HG02884 (cell line): ENCODE measurements at regions not wholly inside any gene's neighbourhood (a gene's known extent, or its start where the extent isn't known, plus 50 kb on each side); places are given as distances from the start of the nearest gene placed in this dataset.
A peak's percentile ranks its signal among the peaks of the same experiment; 100 is the strongest.

Experiments
- ATAC-seq: cut with Tn5 transposase; IDR thresholded peaks from one replicate; pipeline ENCODE4 v1.9.1; 2021; ENCODE audit warnings: mild to moderate bottlenecking, moderate library complexity; ENCODE audit not compliant: unreplicated experiment

DNA sequence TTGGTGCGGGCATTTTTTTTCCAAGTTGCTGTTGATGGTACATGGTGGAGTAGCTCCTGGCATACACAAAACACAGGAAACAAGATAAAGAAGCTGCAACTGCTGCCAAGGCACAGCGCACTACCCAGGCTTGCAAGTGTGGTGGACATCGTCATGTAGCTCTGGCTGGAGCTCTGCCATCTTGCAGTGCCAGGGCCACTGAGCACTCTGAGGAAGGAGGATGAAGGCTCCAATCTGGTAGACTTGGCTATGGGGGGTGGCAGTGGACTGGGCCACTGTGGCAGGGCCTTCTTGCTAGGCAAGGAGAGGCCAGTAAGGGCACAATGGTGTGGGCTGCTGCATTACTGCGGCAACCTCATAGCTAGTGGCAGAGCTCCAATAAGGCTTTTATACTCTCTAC, 263.5 kb downstream of the CENPW start:
- ATAC-seq, result no peak

DNA sequence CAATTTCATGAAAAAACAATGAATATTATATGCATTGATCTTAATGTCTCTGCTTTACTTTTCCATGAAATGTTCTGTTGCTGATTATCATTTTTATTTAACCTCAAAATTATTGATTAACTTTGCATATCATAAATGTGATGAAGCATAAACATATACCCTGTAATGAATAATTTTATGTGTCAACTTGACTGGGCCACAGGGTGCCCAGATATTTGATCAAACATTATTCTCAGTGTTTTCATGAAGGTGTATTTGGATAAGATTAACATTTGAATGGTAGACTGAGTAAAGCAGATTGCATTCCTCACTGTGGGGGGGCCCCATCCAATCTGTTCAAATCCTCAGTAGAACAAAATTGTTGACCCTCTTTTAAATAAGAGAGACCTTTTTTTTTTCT, 265.2 kb downstream of the CENPW start:
- no peak for ATAC-seq

DNA sequence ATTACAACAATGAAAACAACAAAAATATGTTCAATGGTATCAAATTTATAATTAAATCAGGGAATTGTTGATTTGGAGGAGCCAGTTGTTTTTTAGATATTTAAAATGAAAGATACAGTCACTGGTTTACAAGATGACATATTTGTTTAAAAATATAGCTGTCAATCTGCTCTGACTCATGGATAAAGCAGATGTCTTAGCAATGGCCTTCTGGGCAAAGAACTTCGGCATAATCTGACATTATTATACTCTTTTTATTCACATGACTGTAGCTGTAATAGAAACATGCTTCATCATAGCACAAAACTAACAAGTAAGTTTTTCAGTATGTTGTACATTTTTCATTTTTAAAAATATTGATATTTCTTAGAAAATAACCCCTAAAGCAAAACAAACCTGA, 267.4 kb downstream of the CENPW start:
- no peak for ATAC-seq

DNA sequence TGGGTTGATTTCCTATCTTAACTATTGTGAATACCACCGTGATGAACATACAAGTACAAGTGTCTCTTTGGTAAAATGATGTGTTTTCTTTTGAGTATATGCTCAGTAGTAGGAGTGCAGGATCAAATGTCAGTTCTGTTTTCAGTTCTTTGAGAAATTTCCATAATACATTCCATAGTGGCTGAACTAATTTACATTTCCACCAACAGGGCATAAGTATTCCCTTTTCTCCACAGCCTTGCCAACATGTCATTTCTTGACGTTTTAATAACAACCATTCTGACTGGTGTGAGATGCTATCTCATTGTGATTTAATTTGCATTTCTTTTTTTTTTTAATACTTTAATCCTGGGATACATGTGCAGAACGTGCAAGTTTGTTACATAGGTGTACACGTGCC, 268.8 kb downstream of the CENPW start:
- no peak for ATAC-seq

DNA sequence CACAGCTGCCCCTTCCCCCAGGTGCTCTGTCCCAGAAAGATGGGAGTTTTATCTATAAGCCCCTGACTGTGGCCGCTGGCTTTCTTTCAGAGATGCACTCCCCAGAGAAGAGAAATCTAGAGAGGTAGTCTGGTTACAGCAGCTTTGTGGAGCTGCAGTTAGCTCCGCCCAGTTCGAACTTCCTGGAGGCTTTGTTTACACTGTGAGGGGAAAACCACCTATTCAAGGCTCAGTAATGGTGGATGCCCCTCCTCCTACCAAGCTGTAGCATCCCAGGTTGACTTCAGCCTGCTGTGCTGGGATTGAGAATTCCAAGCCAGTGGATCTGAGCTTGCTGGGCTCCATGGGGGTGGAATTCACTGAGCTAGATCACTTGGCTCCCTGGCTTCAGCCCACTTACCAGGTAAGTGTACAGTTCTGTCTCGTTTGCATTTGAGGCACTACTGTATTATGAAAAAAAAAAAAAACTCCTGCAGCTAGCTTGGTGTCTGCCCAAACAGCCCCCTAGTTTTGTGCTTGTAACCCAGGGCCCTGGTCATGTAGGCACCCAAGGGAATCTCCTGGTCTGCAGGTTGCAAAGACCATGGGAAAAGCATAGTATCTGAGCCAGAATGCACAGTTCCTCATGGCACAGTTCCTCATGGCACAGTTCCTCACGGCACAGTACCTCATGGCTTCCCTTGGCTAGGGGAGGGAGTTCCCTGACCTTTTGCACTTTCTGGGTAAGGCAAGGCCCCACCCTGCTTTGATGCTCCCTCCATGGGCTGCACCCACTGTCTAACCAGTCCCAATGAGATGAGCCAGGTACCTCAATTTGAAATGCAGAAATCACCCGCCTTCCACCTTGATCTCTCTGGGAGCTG, 275.0 kb downstream of the CENPW start:
- ATAC-seq, result no peak

DNA sequence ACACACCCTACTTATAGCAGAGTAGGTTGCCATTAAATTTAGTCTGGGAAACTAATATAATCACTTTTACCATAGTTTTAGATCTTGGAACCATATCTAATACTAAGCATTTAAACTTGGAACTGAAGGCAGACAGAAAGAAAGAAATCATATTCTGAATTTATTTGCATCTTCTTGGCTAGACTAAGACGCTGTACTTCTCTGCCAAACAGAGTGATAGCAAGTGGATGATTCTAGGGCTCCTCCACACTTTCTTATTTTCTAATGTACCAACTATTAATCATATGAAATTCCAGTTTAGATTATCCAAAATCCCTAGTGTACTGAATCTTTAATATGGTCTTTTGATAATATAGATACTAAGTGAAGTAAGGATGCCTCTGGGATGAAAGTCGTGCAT, 277.0 kb downstream of the CENPW start:
- ATAC-seq, result no peak

DNA sequence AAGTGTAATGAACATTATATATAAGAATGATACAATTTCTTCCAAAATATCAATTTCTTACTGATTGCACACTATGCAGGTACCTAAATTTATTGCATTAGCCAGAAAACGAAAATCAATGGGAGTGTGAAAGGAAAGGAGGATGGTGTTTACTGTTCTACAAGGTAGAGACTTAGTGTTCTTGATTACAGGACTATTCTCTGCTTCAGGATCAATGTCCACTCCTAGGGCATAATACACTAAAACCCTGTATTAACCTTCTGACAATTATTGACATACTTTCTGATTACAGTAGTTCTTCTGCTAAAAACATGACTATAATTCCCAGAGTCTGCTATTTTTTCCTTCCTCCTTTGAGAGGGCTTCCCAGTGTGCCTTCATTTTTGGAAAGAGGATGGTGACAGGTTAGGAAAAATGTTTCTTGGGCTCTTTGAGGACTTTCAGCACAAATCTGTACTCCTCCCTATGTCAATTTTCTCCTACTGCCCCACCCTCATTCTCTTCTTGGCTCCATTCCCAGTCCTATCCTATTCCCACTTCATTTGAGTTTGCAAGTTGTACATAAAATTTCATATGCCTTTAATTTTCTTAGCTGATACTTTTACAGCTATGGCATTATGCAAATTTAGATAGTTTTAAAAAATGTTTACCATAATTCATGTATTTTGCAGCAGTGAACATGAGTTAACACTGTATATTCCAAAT, 278.9 kb downstream of the CENPW start:
- ATAC-seq, result no peak

DNA sequence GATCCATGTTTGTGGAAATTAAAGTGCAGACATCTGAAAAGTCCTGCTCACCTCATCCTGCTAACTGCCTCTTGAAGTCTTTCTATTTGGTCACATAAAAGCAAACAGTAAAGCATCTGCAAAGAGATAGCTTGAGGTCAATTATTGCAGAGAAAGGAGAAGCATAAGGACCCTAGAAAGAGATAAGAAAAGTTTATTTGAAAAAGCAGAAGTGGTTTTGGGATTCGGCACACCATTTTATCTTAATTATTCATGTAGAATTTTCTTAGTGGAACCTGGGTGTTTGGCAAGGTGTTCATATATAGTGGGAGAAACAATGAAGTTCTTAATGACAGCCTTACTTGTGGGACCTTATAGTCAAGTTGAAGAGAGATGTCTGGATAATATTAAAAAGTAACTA, 280.8 kb downstream of the CENPW start:
- ATAC-seq, result no peak

DNA sequence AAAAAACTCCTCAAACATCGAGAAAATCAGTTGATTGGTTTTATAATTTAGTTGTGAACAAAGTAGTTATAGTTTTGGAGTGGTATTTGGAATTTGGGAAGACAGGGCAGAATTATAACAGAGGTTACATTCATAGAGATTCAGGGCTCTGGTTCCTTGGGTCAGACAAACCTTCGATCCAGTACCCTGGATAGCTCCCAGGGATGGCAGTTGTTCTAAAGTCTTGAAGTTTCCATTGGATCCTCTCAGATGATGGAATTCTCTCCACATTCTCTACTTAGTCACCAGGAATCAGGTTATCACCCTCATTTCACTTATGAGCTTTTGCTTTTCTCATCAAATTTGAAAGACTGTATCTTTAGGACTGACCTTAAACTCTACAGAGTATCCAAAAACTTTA, 285.1 kb downstream of the CENPW start:
- ATAC-seq, result no peak

DNA sequence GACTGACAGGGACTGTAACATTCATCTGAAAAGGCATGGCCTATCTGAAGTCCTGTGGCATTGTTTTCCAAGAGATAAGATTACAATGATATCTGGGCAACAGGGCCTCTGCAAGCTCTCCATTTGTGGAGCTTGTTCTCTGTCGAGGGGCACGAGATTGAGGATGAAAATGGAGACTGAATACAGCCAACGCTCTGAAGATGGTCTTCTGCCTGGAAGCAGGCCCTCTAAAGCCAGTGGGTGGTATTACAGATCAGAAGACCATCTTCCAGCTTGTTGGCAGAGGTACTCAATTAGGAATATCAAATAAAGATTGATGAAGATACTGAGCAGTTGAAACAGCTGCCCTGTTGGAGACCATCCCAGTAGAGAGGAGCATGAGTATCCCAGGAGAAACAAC, 288.2 kb downstream of the CENPW start:
- ATAC-seq, result peak; percentile 65

DNA sequence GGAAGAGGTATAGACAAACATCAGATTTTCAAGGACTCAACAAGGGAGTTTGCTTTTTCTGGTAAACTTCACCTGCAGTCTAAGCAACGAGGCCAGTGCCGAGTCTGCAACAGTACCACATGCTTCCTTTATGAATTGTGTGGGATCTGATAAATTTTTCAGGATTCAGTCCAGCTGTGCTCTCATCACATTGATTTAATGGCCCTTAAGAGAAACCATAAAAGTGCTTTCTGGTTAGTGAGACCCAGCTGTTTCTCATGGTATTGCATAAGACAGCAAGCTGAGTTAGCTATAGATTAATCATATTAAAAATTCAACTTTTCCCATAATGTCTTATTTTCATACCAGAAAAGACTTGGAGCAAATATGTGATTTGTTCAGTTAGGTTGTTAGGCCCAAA, 291.4 kb downstream of the CENPW start:
- ATAC-seq, result no peak

DNA sequence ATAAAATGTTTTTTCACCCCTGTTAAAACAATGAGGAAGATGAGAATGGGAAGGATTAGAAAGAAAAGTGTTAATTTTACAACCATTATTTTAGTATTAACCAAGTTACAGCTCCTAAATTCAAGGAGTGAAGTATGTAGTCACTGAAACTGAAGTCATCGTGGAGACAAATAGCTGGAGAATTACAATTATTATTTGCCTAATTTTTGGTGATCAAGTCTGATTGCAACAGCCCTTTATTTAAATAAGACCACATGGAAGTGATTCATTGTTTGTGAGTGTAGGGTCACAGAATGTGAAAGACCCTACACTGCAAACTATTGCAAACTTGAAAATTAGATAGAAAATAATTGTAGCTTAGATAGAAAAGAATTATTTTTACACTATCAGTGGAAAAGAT, 292.4 kb downstream of the CENPW start:
- ATAC-seq, result no peak

DNA sequence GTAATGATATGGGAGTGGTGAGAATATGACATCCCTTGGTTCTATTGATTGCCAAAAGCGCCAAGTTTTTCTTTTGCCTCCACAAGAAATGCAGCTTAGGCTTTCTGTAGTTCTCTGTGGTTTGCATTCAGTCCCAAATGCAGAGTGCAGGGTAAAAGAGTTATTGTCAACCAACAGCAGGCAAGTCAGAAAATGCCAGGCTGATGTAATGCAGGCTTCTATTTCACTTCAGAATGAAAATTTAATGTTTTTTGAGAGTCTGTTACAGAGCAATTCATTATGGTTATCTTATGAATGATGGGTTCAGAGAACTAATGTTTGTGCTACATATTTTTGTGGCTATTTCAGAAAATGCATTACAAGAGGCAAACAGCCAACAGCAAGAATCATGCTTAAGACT, 293.5 kb downstream of the CENPW start:
- ATAC-seq, result no peak

DNA sequence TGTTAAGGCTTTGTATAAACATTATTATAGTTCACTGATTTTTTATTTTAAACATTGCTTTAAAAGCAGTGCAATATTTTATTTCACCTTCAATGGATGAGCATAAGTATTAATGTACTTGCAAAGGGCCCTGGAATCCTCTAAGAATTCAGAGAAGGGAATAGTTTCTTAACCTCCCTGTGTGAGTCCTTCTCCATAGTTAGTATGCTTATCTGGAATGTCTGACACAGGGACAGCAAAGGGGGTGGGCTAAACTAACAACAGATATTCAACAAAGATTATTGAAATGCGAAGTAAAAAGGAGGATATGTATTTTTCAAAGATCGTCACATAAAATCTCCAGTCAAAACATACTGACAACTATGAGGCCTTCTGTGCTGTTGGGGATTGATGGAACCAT, 300.4 kb downstream of the CENPW start:
- ATAC-seq, result no peak

DNA sequence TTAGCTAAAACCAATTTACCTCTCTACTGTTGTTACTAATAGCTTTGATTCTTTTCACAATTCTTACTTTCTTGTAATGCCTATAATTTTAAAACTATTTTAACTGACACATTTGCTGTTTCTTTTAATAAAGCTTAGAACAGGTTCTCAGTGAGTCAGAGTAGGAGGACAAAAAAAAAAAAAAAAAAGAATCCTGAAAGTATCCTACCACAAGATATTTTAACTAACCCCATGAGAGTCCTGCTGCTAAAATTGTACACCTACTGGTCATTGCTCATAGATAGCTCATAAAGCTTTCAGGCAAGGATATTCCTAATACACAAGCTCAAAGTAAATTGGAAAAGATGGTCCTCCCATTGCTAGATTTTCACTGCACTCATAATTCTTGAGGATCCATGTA, 301.0 kb downstream of the CENPW start:
- no peak for ATAC-seq

DNA sequence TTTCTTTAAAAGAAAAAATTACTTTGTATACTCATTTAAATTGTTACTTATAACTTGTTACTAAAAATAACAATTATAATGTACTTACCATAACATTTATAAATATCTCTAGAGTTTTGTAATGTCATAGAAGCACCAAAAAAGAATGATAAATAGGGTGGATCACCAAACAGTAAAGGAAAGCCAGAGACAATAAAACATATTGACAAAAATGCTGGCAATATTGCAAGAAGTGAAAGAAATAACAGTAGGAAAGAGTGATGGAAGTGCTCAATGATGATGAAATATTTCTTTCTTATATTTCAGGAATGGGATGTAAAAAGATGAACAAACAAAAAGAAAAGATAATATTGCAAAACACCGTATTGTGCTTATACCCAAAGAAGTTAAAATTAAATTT, 301.7 kb downstream of the CENPW start:
- no peak for ATAC-seq

DNA sequence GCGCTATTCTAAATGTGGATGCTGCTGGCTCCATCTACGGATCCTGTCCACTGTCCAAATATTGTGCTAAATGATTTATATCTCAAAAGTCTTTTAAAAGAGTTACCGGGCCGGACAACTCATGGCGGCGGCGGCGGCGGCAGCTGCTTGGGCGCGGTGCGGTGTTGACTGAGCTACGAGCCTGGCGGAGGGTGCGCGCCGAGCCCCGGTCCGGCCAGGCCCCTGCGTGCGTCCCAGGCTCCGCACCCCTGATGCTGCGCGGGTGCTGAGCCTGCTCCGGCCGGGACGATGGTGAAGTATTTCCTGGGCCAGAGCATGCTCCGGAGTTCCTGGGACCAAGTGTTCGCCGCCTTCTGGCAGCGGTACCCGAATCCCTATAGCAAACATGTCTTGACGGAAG, 303.4 kb downstream of the CENPW start:
- no peak for ATAC-seq

DNA sequence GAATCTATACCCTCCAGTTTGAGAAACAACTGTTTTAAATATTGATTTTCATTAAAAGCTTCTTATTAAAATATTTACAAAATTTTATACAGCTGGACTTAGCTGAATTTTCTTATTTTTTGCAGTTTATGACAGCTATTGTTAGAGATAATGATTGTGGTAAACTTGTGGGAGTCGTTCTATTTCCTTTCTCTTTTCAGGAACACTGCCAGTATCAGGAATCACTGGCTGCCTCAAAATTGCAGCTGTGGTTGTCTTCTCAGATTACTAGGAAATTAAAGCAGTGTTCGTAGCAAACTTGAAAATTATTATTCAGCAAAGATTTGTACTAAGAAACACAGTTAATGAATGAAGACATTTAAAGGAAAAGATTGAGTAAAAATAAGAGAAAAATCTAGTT, 311.0 kb downstream of the CENPW start:
- ATAC-seq, result no peak

DNA sequence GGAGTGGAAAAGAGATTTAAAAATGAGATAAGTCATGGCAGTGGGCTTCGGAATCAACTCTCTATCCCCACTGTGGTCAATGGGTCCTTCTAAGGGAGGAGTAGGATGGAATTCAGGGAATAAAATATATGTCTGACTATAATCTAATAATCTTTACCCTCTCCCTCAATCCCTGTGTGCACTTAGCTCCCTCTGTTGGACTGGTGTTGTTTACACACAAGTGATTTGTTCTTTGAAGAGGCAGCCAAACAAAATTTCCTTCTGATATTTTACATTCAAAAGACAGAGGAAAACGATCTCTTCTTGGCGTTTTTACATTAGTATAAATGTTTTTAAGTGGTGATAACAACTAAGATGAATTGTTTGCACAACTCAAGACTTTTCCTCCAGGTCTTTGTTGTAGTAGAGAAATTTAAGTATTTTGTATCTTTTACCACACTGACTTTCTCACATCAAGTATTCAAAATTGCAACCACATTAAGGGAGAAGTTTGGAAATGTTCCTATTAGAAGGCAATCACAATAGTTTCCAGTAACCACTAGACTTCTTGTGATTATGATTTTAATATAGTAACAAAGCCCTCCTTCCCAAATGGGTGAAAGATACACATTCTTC, 317.8 kb downstream of the CENPW start:
- no peak for ATAC-seq

DNA sequence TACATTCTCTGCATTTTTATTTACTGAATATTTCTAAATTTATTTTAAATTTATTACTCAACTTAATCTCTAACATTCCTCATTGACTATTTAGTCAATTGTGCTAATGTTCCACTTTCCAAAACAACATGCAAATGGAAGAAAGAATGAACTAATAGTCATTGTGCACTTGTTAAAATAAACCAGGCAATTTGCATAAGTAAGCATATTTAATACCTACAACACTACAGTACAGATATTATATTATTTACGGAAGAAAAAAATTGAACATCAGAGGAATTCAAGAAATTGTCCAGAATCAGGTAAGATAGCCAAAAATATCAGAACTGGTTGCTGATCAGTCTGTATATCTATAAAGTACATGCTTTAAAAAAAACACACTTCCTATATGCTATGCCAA, 320.5 kb downstream of the CENPW start:
- no peak for ATAC-seq

DNA sequence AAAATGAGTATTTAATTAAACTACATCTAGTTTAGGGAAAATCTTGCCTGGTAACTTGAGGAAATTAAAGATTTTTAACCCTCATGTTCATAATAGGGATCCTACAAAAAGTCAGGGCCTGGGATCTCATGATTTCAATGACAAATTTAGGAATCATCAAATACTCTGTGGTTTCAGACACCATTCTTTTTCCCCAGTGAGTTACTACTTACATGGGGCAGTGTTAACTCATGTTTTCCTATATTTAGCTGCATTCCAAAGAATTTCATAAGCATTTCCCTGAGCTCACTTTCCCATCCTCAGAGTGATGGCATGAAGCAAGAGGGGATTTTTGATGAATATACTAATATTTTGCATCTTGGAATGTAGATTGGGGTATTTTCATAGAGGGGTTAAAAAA, 321.7 kb downstream of the CENPW start:
- no peak for ATAC-seq

DNA sequence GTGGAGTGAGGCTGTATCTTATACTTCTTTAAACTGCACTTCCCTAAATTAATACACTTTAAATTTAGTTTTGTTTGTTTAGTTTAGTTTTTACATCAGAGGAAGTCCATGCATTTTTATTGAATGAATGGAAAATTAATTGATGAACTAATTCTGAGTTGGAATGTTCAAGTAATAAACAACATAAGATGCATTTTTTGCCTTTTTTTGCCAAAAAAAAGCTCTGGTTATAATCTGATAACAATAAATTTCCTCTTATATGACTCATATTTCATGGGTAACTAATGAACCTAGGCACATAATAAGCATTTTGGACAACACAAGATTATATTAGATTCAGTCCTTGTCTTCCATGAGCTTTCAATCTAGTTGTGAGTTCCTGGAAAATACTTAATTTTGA, 323.1 kb downstream of the CENPW start:
- no peak for ATAC-seq
